Keratinocyte (primary cell): ENCODE measurements at regions not wholly inside any gene's neighbourhood (a gene's known extent, or its start where the extent isn't known, plus 50 kb on each side); places are given as distances from the start of the nearest gene placed in this dataset.

Experiments used
- DNase-seq: peaks from one replicate; pipeline ENCODE4 v3.0.0-alpha.2; 2011; ENCODE audit warnings: low read depth, missing footprints, low spot score
- FAIRE-seq: peaks from 2 replicates; lab custom pipeline; 2011; peaks lifted over from hg19 to GRCh38; lab: Jason Lieb, UNC
- H2AFZ ChIP-seq: 2 replicates; pipeline ENCODE4 v1.6.0; 2012; ENCODE audit warnings: low read length, control low read depth, inconsistent platforms; ENCODE audit not compliant: control insufficient read depth
- H3K27ac ChIP-seq: 2 replicates; pipeline ENCODE4 v1.5.1; 2011; ENCODE audit warnings: low read length; ENCODE audit not compliant: control insufficient read depth, insufficient read depth
- H3K27me3 ChIP-seq: 3 replicates; pipeline ENCODE4 v1.6.0; 2011; ENCODE audit warnings: low read length; ENCODE audit not compliant: control insufficient read depth, insufficient read depth; ENCODE audit errors: extremely low read depth
- H3K36me3 ChIP-seq, 2 experiments: 2 replicates in 1 of 2; 3 replicates in 1 of 2; pipeline ENCODE4 v1.5.1; 2011; ENCODE audit warnings: low read length in 2 of 2, mild to moderate bottlenecking in 1 of 2; ENCODE audit not compliant: control insufficient read depth in 2 of 2, insufficient read depth in 2 of 2; ENCODE audit errors: extremely low read depth in 1 of 2
- H3K4me1 ChIP-seq: 3 replicates; pipeline ENCODE4 v1.5.1; 2011; ENCODE audit warnings: low read length; ENCODE audit not compliant: control insufficient read depth, insufficient read depth; ENCODE audit errors: extremely low read depth
- H3K4me2 ChIP-seq: 3 replicates; pipeline ENCODE4 v1.6.0; 2011; ENCODE audit warnings: low read depth, low read length; ENCODE audit not compliant: control insufficient read depth, insufficient read depth; ENCODE audit errors: extremely low read depth
- H3K4me3 ChIP-seq, 3 experiments: fragments of 200-600 bp in 1 of 3; sonication (generic) in 1 of 3; 2 replicates in 2 of 3; 3 replicates in 1 of 3; pipeline ENCODE4 v1.5.1; 2011 to 2016; ENCODE audit warnings: low read length in 3 of 3, mild to moderate bottlenecking in 3 of 3, control low read depth in 2 of 3, inconsistent platforms in 1 of 3, low read depth in 1 of 3, mixed read lengths in 1 of 3, mixed run types in 1 of 3, moderate library complexity in 1 of 3; ENCODE audit not compliant: control insufficient read depth in 2 of 3, insufficient read depth in 2 of 3; ENCODE audit errors: extremely low read depth in 1 of 3
- H3K79me2 ChIP-seq: 2 replicates; pipeline ENCODE4 v1.6.0; 2012; ENCODE audit warnings: low read length; ENCODE audit not compliant: control insufficient read depth, insufficient read depth
- H3K9ac ChIP-seq: 3 replicates; pipeline ENCODE4 v1.6.0; 2011; ENCODE audit warnings: low read length; ENCODE audit not compliant: control insufficient read depth, insufficient read depth; ENCODE audit errors: extremely low read depth
- H3K9me1 ChIP-seq: 3 replicates; pipeline ENCODE4 v1.6.0; 2011; ENCODE audit warnings: low read length; ENCODE audit not compliant: control insufficient read depth, insufficient read depth; ENCODE audit errors: extremely low read depth
- H3K9me3 ChIP-seq: 2 replicates; pipeline ENCODE4 v1.5.1; 2012; ENCODE audit warnings: low read depth, low read length; ENCODE audit not compliant: control insufficient read depth
- H4K20me1 ChIP-seq: 3 replicates; pipeline ENCODE4 v1.6.0; 2011; ENCODE audit warnings: low read length; ENCODE audit not compliant: control insufficient read depth, insufficient read depth; ENCODE audit errors: extremely low read depth
- CTCF ChIP-seq, 3 experiments: IDR thresholded peaks in 1 of 3; conservative IDR thresholded peaks in 1 of 3; optimal IDR thresholded peaks in 1 of 3; 2 replicates in 2 of 3; 3 replicates in 1 of 3; pipeline versions ENCODE3 to v1.5.1; 2011; ENCODE audit warnings: low read length in 3 of 3, mild to moderate bottlenecking in 3 of 3, moderate library complexity in 2 of 3, control low read depth in 1 of 3, inconsistent platforms in 1 of 3; ENCODE audit not compliant: insufficient read depth in 2 of 3; ENCODE audit errors: extremely low read depth in 1 of 3
- EZH2 ChIP-seq: IDR thresholded peaks from one replicate; pipeline ENCODE4 v1.6.1; 2012; ENCODE audit warnings: inconsistent platforms, mild to moderate bottlenecking, low read length, moderate library complexity
- dilution Hi-C: fragments of 300-500 bp; cut with MboI; formaldehyde crosslinking; loops from one replicate; pipeline ENCODE4 v1.7.0; 2020; ENCODE audit warnings: low sequenced_read_pairs; ENCODE audit not compliant: extremely low pct_ligation_motif_present

- Histone ChIP-seq H3K9me1 (no peaks in the 10 kb centered on the region), H3K9ac (no peak overlapping the region), H3K9me3 (no peaks in the 10 kb centered on the region), H4K20me1 (no peaks in the 10 kb centered on the region), H3K4me2 (no peak overlapping the region), H3K27ac (no peak overlapping the region), H3K27me3 (no peaks in the 10 kb centered on the region), H3K79me2 (no peaks in the 10 kb centered on the region), H3K4me1 (no peaks in the 10 kb centered on the region), H2AFZ (no peak overlapping the region), H3K4me3 (no peak overlapping the region), H3K36me3 (no peaks in the 10 kb centered on the region)
- FAIRE-seq (no peak), DNase-seq (no peak)
- TF ChIP-seq EZH2 (no peak), CTCF (optimal IDR thresholded peaks at IDR 0.05 in 1 of 3, IDR thresholded peaks at IDR 0.05 in 1 of 3, conservative IDR thresholded peaks at IDR 0.05 in 1 of 3; ENCODE audit: extremely low read depth in 1 of 3, insufficient read depth in 2 of 3, low read length in 3 of 3) (no peak)
- dilution Hi-C loops: no loop called here
Measured at GRCh38 chr14:39555749-39556148, 123.5 kb upstream of the FBXO33 start.

- Histone ChIP-seq H3K9me1 (no peaks in the 10 kb centered on the region), H2AFZ (no peak overlapping the region), H3K9ac (no peak overlapping the region), H3K79me2 (no peaks in the 10 kb centered on the region), H4K20me1 (no peaks in the 10 kb centered on the region), H3K27ac (no peak overlapping the region), H3K9me3 (no peaks in the 10 kb centered on the region), H3K4me2 (no peak overlapping the region), H3K4me1 (no peaks in the 10 kb centered on the region), H3K27me3 (no peaks in the 10 kb centered on the region), H3K36me3 (no peaks in the 10 kb centered on the region), H3K4me3 (no peak overlapping the region)
- TF ChIP-seq EZH2 (no peak), CTCF (optimal IDR thresholded peaks at IDR 0.05 in 1 of 3, IDR thresholded peaks at IDR 0.05 in 1 of 3, conservative IDR thresholded peaks at IDR 0.05 in 1 of 3; ENCODE audit: extremely low read depth in 1 of 3, insufficient read depth in 2 of 3, low read length in 3 of 3) (no peak)
- dilution Hi-C loops: no loop called here
- DNase-seq: no peak
- no peak for FAIRE-seq
Measured at GRCh38 chr14:39554576-39554975, 122.3 kb upstream of the FBXO33 start.
